Endothelial cell of umbilical vein (primary cell): ENCODE measurements at regions not wholly inside any gene's neighbourhood (a gene's known extent, or its start where the extent isn't known, plus 50 kb on each side); places are given as distances from the start of the nearest gene placed in this dataset.

Experiments used
- BruUV-seq: library from RNA; stranded (reverse); fragments of 400-500 nt; replicated peaks from 2 replicates; lab custom pipeline; 2021; lab: Mats Ljungman, UMichigan
- CTCF ChIA-PET: fragments of 300-600, 350-600 bp; sonication (Branson Sonifier 250); formaldehyde crosslinking; loops from one replicate; lab custom pipeline; 2021; ENCODE audit warnings: antibody characterized with exemption, inconsistent platforms; lab: Charles Lee
- POLR2A ChIA-PET: fragments of 300-600, 350-600 bp; sonication (Branson Sonifier 250); formaldehyde crosslinking; loops from one replicate; lab custom pipeline; 2021; ENCODE audit warnings: antibody characterized with exemption, inconsistent platforms; lab: Charles Lee
- DNase-seq: peaks from one replicate; pipeline ENCODE4 v3.0.0-alpha.2; 2011; ENCODE audit warnings: low read depth, low spot score
- FAIRE-seq: peaks from 2 replicates; lab custom pipeline; 2011; peaks lifted over from hg19 to GRCh38; lab: Jason Lieb, UNC
- H2AFZ ChIP-seq: 2 replicates; pipeline ENCODE4 v1.6.0; 2012; ENCODE audit warnings: low read depth, low read length, control low read depth, inconsistent platforms
- H3K27ac ChIP-seq: 2 replicates; pipeline ENCODE4 v1.5.1; 2011; ENCODE audit warnings: low read depth, mild to moderate bottlenecking, control low read depth, low read length, moderate library complexity; ENCODE audit not compliant: insufficient read depth
- H3K27me3 ChIP-seq, 2 experiments: 2 replicates each; pipeline versions ENCODE4 v1.6.0 to v1.6.1; 2011; ENCODE audit warnings: low read length in 2 of 2, mixed read lengths in 1 of 2; ENCODE audit not compliant: control insufficient read depth in 2 of 2, insufficient read depth in 2 of 2
- H3K36me3 ChIP-seq, 2 experiments: 2 replicates in 1 of 2; 3 replicates in 1 of 2; pipeline ENCODE4 v1.5.1; 2011; ENCODE audit warnings: low read length in 2 of 2, mild to moderate bottlenecking in 1 of 2, moderate library complexity in 1 of 2; ENCODE audit not compliant: control insufficient read depth in 2 of 2, insufficient read depth in 2 of 2; ENCODE audit errors: extremely low read depth in 1 of 2
- H3K4me1 ChIP-seq: 3 replicates; pipeline ENCODE4 v1.5.1; 2011; ENCODE audit warnings: mild to moderate bottlenecking, low read length; ENCODE audit not compliant: control insufficient read depth, insufficient read depth; ENCODE audit errors: extremely low read depth
- H3K4me2 ChIP-seq: 2 replicates; pipeline ENCODE4 v1.6.1; 2011; ENCODE audit warnings: low read length, control low read depth, mixed read lengths; ENCODE audit not compliant: insufficient read depth
- H3K4me3 ChIP-seq, 3 experiments: fragments of 200-600 bp in 1 of 3; sonication (generic), shearing (Covaris generic) in 1 of 3; replicated peaks in 1 of 3; 2 replicates each; pipeline ENCODE4 v1.5.1; 2011 to 2016; ENCODE audit warnings: control low read depth in 3 of 3, low read length in 3 of 3, mild to moderate bottlenecking in 2 of 3, inconsistent platforms in 1 of 3, low read depth in 1 of 3, moderate library complexity in 1 of 3; ENCODE audit not compliant: insufficient read depth in 1 of 3
- H3K79me2 ChIP-seq: 2 replicates; pipeline ENCODE4 v1.6.0; 2012; ENCODE audit warnings: low read length, inconsistent platforms; ENCODE audit not compliant: control insufficient read depth, insufficient read depth
- H3K9ac ChIP-seq: replicated peaks from 2 replicates; pipeline ENCODE3; 2011; ENCODE audit warnings: low read length, control low read depth; ENCODE audit not compliant: insufficient read depth; ENCODE audit errors: extremely low read depth
- H3K9me1 ChIP-seq: replicated peaks from 3 replicates; pipeline ENCODE4 v1.6.0; 2011; ENCODE audit warnings: mild to moderate bottlenecking, low read length; ENCODE audit not compliant: control insufficient read depth, insufficient read depth; ENCODE audit errors: extremely low read depth
- H3K9me3 ChIP-seq: replicated peaks from 2 replicates; pipeline ENCODE4 v1.5.1; 2012; ENCODE audit warnings: low read length, inconsistent platforms; ENCODE audit not compliant: control insufficient read depth, insufficient read depth
- H4K20me1 ChIP-seq: replicated peaks from 2 replicates; pipeline ENCODE3; 2011; ENCODE audit warnings: mild to moderate bottlenecking, low read length; ENCODE audit not compliant: control insufficient read depth, insufficient read depth; ENCODE audit errors: extremely low read depth
- EZH2 ChIP-seq: IDR thresholded peaks from 2 replicates; pipeline ENCODE4 v1.6.1; 2012; ENCODE audit warnings: borderline replicate concordance, low read depth, mild to moderate bottlenecking, moderate library complexity, low read length, inconsistent platforms; ENCODE audit not compliant: severe bottlenecking
- FOS ChIP-seq: IDR thresholded peaks from 2 replicates; pipeline ENCODE4 v1.6.1; 2011; ENCODE audit warnings: mild to moderate bottlenecking, low read length, moderate library complexity, borderline replicate concordance; ENCODE audit not compliant: insufficient read depth
- GATA2 ChIP-seq: IDR thresholded peaks from 2 replicates; pipeline ENCODE4 v1.7.0; 2011; ENCODE audit warnings: low read depth, mild to moderate bottlenecking, moderate library complexity, mixed read lengths, low read length; ENCODE audit not compliant: insufficient read length, insufficient read depth
- JUN ChIP-seq: IDR thresholded peaks from 2 replicates; pipeline ENCODE4 v1.6.1; 2011; ENCODE audit warnings: borderline replicate concordance, low read depth; ENCODE audit not compliant: insufficient read length, insufficient read depth
- MYC ChIP-seq: IDR thresholded peaks from one replicate; pipeline ENCODE4 v1.6.1; 2011; ENCODE audit warnings: mild to moderate bottlenecking, low read depth, low read length
- POLR2A ChIP-seq: IDR thresholded peaks from 2 replicates; pipeline ENCODE4 v1.6.1; 2012; ENCODE audit warnings: low read depth, mild to moderate bottlenecking, control low read depth, low read length
- POLR2AphosphoS5 ChIP-seq: IDR thresholded peaks from 2 replicates; pipeline ENCODE4 v1.6.1; 2012; ENCODE audit warnings: low read depth, mild to moderate bottlenecking, control low read depth, low read length, moderate library complexity; ENCODE audit not compliant: insufficient read depth
- dilution Hi-C: fragments of 300-500 bp; cut with MboI; formaldehyde crosslinking; loops from one replicate; pipeline ENCODE4 v1.15.0; 2019; ENCODE audit warnings: low sequenced_read_pairs; ENCODE audit not compliant: extremely low pct_ligation_motif_present
- intact Hi-C: fragments of 100-400 bp; cut with micrococcal nuclease; formaldehyde crosslinking; loops from one replicate; pipeline ENCODE4 v1.10.0; 2022
- TF ChIP-seq, protein P1 (sequence below): IDR thresholded peaks from 2 replicates; pipeline ENCODE4 v1.6.1; 2011; ENCODE audit not compliant: insufficient read depth, insufficient read length
- TF ChIP-seq, protein P2 (sequence below), 2 donors: IDR thresholded peaks; 1 replicate in 1 of 2; 2 replicates in 1 of 2; pipeline ENCODE4 v1.5.1; 2011; ENCODE audit warnings: low read length in 2 of 2, mild to moderate bottlenecking in 2 of 2, moderate library complexity in 2 of 2, control low read depth in 1 of 2, inconsistent platforms in 1 of 2, low read depth in 1 of 2; ENCODE audit not compliant: insufficient read depth in 1 of 2; ENCODE audit errors: extremely low read depth in 1 of 2

DNA sequence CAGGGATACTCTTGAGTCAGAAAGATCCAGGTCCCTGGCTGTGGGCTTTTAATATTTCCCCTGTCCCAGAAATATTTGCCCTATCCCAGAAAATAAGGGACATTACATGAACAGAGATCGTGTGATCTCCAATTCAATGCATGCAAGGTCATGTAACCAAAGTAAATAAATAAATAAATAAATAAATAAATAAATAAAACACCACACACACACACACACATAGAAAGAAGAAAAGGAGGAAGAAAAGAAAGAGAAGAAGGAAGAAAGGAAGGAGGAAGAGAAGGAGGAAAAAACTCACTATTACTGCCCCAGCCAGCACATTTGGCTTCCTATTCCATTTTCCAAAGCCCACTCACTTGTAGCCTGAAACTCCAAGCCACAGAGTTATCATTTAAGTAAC lies 117.9 kb upstream of the CFAP20DC start:
- H3K9me3 ChIP-seq = no peaks in the 10 kb centered on the region
- H3K27me3 ChIP-seq = no peaks in the 10 kb centered on the region
- H3K36me3 ChIP-seq = no peaks in the 10 kb centered on the region
- TF ChIP-seq MYC = no peak
- TF ChIP-seq, protein P1, sequence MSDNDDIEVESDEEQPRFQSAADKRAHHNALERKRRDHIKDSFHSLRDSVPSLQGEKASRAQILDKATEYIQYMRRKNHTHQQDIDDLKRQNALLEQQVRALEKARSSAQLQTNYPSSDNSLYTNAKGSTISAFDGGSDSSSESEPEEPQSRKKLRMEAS = no peak
- TF ChIP-seq GATA2 = no peak
- TF ChIP-seq JUN = no peak
- no peak for TF ChIP-seq EZH2
- no peak for TF ChIP-seq POLR2A
- TF ChIP-seq FOS = no peak
- TF ChIP-seq POLR2AphosphoS5 = no peak
- TF ChIP-seq, protein P2, sequence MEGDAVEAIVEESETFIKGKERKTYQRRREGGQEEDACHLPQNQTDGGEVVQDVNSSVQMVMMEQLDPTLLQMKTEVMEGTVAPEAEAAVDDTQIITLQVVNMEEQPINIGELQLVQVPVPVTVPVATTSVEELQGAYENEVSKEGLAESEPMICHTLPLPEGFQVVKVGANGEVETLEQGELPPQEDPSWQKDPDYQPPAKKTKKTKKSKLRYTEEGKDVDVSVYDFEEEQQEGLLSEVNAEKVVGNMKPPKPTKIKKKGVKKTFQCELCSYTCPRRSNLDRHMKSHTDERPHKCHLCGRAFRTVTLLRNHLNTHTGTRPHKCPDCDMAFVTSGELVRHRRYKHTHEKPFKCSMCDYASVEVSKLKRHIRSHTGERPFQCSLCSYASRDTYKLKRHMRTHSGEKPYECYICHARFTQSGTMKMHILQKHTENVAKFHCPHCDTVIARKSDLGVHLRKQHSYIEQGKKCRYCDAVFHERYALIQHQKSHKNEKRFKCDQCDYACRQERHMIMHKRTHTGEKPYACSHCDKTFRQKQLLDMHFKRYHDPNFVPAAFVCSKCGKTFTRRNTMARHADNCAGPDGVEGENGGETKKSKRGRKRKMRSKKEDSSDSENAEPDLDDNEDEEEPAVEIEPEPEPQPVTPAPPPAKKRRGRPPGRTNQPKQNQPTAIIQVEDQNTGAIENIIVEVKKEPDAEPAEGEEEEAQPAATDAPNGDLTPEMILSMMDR (IDR thresholded peaks at IDR 0.05; ENCODE audit: extremely low read depth in 1 of 2, insufficient read depth in 1 of 2, low read depth in 1 of 2, low read length in 2 of 2) = no peak
- dilution Hi-C loops (no loop called here), intact Hi-C loops (no loop called here)
- POLR2A ChIA-PET = no interaction called here
- BruUV-seq = no TSS peak
- FAIRE-seq = no peak
- no peak overlapping the region for H3K4me2 ChIP-seq
- CTCF ChIA-PET = no interaction called here
- no peak overlapping the region for H3K27ac ChIP-seq
- no peaks in the 10 kb centered on the region for H3K79me2 ChIP-seq
- no peaks in the 10 kb centered on the region for H3K9me1 ChIP-seq
- no peak overlapping the region for H3K4me3 ChIP-seq
- H3K9ac ChIP-seq = no peak overlapping the region
- H3K4me1 ChIP-seq = no peaks in the 10 kb centered on the region
- no peak overlapping the region for H2AFZ ChIP-seq
- no peak for DNase-seq
- H4K20me1 ChIP-seq = no peaks in the 10 kb centered on the region
